ENCODE measurements at regions not wholly inside any gene's neighbourhood (a gene's known extent, or its start where the extent isn't known, plus 50 kb on each side); places are given as distances from the start of the nearest gene placed in this dataset.

DNA sequence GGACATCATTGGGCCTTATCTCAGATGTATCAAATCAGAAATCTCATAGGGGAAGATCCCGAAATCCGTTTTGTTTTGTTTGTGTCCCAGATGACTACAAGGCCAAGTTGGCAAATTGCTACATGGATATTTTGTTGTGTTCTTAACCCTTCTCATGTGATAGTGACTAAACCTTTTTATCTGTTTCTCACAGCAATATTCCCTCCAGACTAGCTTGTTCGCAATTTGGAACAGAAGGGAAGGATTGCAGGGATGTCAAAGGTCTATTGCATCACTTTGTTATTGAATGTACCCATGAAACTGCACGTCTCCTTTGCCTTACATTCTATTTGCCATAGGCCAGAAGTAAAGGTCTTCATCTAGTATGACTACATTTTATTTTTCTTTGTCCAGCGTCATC is 453.9 kb downstream of the NFIB start:
- Histone ChIP-seq H3K4me1 (no peaks in the 10 kb centered on the region), H3K27me3 (no peaks in the 10 kb centered on the region), H3K4me3 (no peak overlapping the region), H3K36me3 (no peaks in the 10 kb centered on the region), H3K27ac (peak overlapping the region in 1 of 2 donors; percentile 58), H3K9me3 (no peaks in the 10 kb centered on the region)
- no peak for DNase-seq (ENCODE audit: low spot score in 2 of 2)
- intact Hi-C loops (cut with DNase I; ENCODE audit: low total_unique reads): no loop called here
- TF ChIP-seq POLR2AphosphoS5 (IDR thresholded peaks at IDR 0.05) (peak in 1 of 3 donors; percentile 39), POLR2A (IDR thresholded peaks at IDR 0.05) (no peak)

DNA sequence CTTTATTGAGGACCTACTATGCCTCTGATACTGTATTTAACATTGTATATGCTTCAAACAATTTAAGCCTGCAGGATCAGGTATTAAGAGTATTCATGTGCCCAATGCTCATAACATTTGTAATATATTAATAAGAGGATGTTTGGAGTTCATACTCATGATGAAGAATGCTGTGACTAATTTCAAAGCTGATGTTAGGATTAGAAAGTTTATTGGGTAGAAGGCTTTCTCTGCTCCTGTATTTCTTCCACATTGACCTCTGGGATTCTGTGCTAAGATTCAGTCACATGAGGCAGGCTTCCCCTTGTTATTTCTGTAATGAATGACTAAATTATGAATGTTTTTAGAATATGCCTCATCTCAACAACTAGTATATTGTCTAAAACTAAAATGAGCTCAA is 456.4 kb downstream of the NFIB start:
- TF ChIP-seq POLR2AphosphoS5 (IDR thresholded peaks at IDR 0.05) (no peak), POLR2A (IDR thresholded peaks at IDR 0.05) (no peak)
- TF ChIP-seq, protein P1, sequence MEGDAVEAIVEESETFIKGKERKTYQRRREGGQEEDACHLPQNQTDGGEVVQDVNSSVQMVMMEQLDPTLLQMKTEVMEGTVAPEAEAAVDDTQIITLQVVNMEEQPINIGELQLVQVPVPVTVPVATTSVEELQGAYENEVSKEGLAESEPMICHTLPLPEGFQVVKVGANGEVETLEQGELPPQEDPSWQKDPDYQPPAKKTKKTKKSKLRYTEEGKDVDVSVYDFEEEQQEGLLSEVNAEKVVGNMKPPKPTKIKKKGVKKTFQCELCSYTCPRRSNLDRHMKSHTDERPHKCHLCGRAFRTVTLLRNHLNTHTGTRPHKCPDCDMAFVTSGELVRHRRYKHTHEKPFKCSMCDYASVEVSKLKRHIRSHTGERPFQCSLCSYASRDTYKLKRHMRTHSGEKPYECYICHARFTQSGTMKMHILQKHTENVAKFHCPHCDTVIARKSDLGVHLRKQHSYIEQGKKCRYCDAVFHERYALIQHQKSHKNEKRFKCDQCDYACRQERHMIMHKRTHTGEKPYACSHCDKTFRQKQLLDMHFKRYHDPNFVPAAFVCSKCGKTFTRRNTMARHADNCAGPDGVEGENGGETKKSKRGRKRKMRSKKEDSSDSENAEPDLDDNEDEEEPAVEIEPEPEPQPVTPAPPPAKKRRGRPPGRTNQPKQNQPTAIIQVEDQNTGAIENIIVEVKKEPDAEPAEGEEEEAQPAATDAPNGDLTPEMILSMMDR (IDR thresholded peaks at IDR 0.05): no peak
- DNase-seq (ENCODE audit: low spot score in 2 of 2): no peak
- Histone ChIP-seq H3K27me3 (no peaks in the 10 kb centered on the region), H3K27ac (no peak overlapping the region), H3K4me3 (no peak overlapping the region), H3K36me3 (no peaks in the 10 kb centered on the region), H3K4me1 (no peaks in the 10 kb centered on the region), H3K9me3 (no peaks in the 10 kb centered on the region)
- intact Hi-C loops (cut with DNase I; ENCODE audit: low total_unique reads): no loop called here

DNA sequence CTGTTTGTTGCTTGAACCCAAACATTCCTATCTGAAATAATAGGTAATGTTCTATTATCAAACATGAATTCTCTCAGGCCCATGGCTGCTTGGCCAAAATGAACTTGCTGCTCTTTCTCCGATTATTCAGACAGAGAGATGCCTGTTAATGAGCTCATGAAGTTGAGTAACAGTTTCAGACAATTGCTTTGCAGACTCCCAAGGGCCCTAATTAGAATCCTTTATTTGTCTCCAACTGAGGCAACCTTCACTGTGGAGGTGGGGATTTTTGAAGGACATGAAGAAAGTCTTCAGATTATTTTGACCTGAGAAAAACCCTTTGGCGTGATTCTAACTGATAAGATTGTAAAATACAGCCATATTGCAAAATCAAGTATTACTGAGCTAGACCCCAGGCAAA is 466.7 kb downstream of the NFIB start:
- Histone ChIP-seq H3K4me3 (no peak overlapping the region), H3K9me3 (no peaks in the 10 kb centered on the region), H3K36me3 (no peaks in the 10 kb centered on the region), H3K27ac (no peak overlapping the region), H3K27me3 (no peaks in the 10 kb centered on the region), H3K4me1 (no peaks in the 10 kb centered on the region)
- intact Hi-C loops (cut with DNase I; ENCODE audit: low total_unique reads): no loop called here
- DNase-seq (ENCODE audit: low spot score in 2 of 2): no peak
- TF ChIP-seq, protein P1 (IDR thresholded peaks at IDR 0.05): no peak
- no peak for TF ChIP-seq POLR2A (IDR thresholded peaks at IDR 0.05)

DNA sequence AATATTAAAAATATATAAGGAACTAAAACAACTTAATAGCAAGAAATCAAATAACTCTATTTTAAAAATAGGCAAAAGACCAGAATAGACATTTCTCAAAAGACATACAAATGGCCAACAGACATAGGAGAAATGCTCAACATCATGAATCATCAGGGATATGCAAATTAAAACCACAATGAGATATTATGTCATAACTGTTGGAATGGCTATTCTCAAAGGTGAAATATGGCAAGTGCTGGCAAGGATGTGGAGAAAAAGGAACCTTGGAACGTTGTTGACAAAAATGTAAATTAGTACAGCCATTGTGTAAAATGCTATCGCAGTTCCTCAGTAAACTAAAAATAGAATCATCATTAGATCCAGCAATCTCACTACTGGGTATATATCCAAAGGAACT is 468.5 kb downstream of the NFIB start:
- Histone ChIP-seq H3K36me3 (no peaks in the 10 kb centered on the region), H3K9me3 (no peaks in the 10 kb centered on the region), H3K27ac (no peak overlapping the region), H3K4me1 (no peaks in the 10 kb centered on the region), H3K4me3 (no peak overlapping the region), H3K27me3 (no peaks in the 10 kb centered on the region)
- TF ChIP-seq, protein P1 (IDR thresholded peaks at IDR 0.05): no peak
- TF ChIP-seq POLR2A (IDR thresholded peaks at IDR 0.05): no peak
- no peak for TF ChIP-seq POLR2AphosphoS5 (IDR thresholded peaks at IDR 0.05)
- intact Hi-C loops (cut with DNase I; ENCODE audit: low total_unique reads): no loop called here
- no peak for DNase-seq (ENCODE audit: low spot score in 2 of 2)

DNA sequence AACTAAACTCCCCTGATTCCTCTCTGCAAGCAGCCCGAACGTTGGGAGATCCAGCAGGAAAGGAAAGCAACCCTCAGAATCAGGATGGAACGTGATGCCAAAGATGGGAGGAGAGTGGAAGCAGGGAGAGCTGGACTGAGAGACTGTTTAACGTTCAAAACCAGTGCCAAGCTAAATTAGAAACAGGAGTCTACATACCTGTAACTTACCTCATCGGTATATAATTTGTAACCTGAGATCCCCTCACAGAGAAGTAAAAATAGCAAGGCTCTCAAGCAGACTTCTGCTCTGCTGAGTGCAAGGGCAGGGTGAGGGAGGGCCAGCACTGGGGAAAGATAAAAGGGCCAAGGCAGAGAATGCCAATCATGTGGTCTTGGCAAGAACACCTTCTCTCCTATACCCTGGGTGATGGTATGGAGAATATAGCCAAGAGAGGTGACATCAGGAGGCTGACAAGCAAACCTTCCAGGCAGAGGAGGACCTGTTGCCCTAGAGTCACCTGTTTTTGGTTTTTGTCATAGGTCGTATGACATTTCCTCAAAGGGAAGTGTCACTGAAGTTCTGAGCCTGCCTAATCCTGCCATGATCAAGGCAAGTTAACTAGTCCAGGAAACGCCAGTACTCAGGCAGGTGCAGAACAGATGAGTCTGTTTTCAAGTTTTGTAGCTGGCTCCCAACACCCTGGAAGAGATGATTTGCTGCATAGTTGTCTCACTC is 472.0 kb downstream of the NFIB start:
- Histone ChIP-seq H3K27me3 (no peaks in the 10 kb centered on the region), H3K36me3 (no peaks in the 10 kb centered on the region), H3K9me3 (no peaks in the 10 kb centered on the region), H3K27ac (no peak overlapping the region), H3K4me3 (no peak overlapping the region), H3K4me1 (no peaks in the 10 kb centered on the region)
- DNase-seq (ENCODE audit: low spot score in 2 of 2): no peak
- TF ChIP-seq POLR2AphosphoS5 (IDR thresholded peaks at IDR 0.05) (no peak), POLR2A (IDR thresholded peaks at IDR 0.05) (no peak)
- TF ChIP-seq, protein P1 (IDR thresholded peaks at IDR 0.05): no peak
- intact Hi-C loops (cut with DNase I; ENCODE audit: low total_unique reads): no loop called here
